ENCODE measurements at regions not wholly inside any gene's neighbourhood (a gene's known extent, or its start where the extent isn't known, plus 50 kb on each side); places are given as distances from the start of the nearest gene placed in this dataset.

DNA sequence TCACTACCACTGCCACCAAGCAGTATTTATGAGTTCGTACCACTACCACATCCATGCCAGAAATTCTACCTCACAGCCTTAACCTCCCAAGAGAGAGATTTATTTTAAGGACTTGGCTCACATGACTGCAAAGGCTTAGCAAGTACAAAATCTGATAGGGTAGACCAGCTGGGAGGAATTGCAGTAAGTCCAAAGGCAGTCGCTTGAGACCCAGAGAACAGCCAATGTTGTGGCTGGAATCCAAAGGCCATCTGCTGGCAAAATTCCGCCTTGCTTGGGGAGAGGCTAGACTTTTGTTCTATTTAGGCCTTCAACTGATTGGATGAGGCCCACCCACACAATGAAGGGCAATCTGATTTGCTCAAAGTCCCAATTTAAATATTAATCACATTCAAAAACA is 101.4 kb upstream of the STT3B start:
- no peak overlapping the region for H3K4ac ChIP-seq (ENCODE audit: low read depth in 1 of 2, low read length in 2 of 2)
- no peak overlapping the region for H3K4me3 ChIP-seq (ENCODE audit: insufficient read depth in 1 of 2, low read depth in 1 of 2, low read length in 2 of 2)
- WGBS = 81% methylated on average over 3 of the region's 3 CpGs
- no peak overlapping the region for H3K14ac ChIP-seq (ENCODE audit: low read length in 2 of 2)
- H3K23ac ChIP-seq (ENCODE audit: low read length in 2 of 2) = no peak overlapping the region
- H3K9me3 ChIP-seq (ENCODE audit: control insufficient read depth, low read length) = peaks cover 11% of the 10 kb centered on the region
- no peak overlapping the region for H4K8ac ChIP-seq (ENCODE audit: low read length)
- DNase-seq = no peak
- H2BK12ac ChIP-seq (ENCODE audit: low read length in 2 of 2) = no peak overlapping the region
- H3K27me3 ChIP-seq (ENCODE audit: control insufficient read depth in 1 of 2, insufficient read depth in 1 of 2, low read length in 2 of 2) = no peaks in the 10 kb centered on the region
- no peak overlapping the region for H3K4me2 ChIP-seq (ENCODE audit: low read length, poor library complexity, severe bottlenecking)
- H2BK120ac ChIP-seq (ENCODE audit: low read depth, low read length) = no peak overlapping the region
- no peak overlapping the region for H2BK5ac ChIP-seq (ENCODE audit: low read depth, low read length, poor library complexity, severe bottlenecking)
- H3K4me1 ChIP-seq (ENCODE audit: control insufficient read depth, insufficient read depth, low read depth, low read length) = no peaks in the 10 kb centered on the region
- H2AK5ac ChIP-seq (ENCODE audit: low read length, severe bottlenecking) = no peak overlapping the region
- H3K27ac ChIP-seq (ENCODE audit: low read length, poor library complexity, severe bottlenecking) = no peak overlapping the region
- no peak overlapping the region for H2BK15ac ChIP-seq (ENCODE audit: low read depth, poor library complexity, severe bottlenecking)
- H2AFZ ChIP-seq (ENCODE audit: low read depth, low read length) = no peak overlapping the region
- no peak overlapping the region for H3K9ac ChIP-seq (ENCODE audit: low read length)
- no peak overlapping the region for H3K18ac ChIP-seq (ENCODE audit: low read depth in 1 of 2, low read length in 2 of 2)
- H3K79me1 ChIP-seq (replicated peaks; ENCODE audit: low read length, poor library complexity, severe bottlenecking) = no peaks in the 10 kb centered on the region
- H4K91ac ChIP-seq (ENCODE audit: low read length) = no peak overlapping the region
- H3K36me3 ChIP-seq (ENCODE audit: control insufficient read depth in 1 of 2, insufficient read depth in 2 of 2, low read depth in 1 of 2, low read length in 2 of 2) = no peaks in the 10 kb centered on the region

DNA sequence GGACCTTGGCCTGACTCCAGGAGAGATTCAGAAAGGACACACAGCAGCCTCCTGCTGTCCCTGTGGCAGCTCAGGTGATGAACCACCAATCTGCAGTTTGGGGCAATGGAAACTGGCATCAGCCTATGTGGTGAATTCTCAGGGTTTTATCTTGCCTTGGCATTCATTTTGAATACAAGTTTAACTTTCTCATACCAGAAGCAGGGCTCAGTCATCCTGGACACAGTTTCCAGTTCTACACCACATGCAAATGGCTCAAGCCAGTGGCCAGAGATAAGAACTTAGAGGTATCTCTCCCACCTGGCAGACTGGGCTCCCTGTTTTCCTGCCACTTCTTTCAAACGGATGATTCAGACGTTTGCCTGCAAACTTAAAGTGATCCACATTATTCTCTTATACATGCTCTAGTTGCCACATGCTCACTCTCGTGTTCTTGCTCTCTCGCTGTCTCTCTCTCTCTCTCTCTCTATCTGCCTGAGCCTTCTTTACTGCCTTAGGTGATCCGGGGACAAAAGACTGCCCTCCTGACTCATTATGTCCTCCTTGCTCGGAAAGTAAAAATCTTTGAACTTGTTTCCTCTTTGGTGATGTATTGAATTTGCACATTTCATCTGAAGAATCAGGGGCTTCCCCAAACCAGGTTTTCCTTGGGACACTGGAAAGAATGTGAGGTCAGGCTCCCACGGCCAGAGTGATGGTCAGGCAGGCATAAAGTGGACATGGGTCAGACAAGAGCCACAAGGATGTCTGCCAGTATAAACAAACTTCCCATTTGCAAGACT is 99.6 kb upstream of the STT3B start:
- H4K91ac ChIP-seq (ENCODE audit: low read length) = no peak overlapping the region
- H2BK5ac ChIP-seq (ENCODE audit: low read depth, low read length, poor library complexity, severe bottlenecking) = no peak overlapping the region

DNA sequence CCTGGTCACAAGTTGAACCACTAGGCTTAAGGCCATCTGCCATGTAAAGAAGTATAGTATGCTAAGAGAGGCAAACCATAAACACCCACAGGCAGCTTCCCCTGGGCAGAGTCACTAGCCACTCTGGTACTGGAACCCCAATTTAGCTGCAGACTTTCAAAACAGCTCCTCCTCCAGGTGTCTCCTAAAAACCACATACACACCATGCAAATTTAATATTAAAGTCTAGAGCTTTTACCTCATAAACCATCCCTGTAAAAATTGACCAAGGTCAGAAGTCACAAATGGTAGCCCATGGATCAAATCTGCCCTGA is 99.1 kb upstream of the STT3B start:
- no peak for DNase-seq
- no peaks in the 10 kb centered on the region for H3K27me3 ChIP-seq (ENCODE audit: control insufficient read depth in 1 of 2, insufficient read depth in 1 of 2, low read length in 2 of 2)
- no peak overlapping the region for H3K4me2 ChIP-seq (ENCODE audit: low read length, poor library complexity, severe bottlenecking)
- H3K9ac ChIP-seq (ENCODE audit: low read length) = no peak overlapping the region
- H3K36me3 ChIP-seq (ENCODE audit: control insufficient read depth in 1 of 2, insufficient read depth in 2 of 2, low read depth in 1 of 2, low read length in 2 of 2) = no peaks in the 10 kb centered on the region
- H3K27ac ChIP-seq (ENCODE audit: low read length, poor library complexity, severe bottlenecking) = no peak overlapping the region
- no peak overlapping the region for H2BK120ac ChIP-seq (ENCODE audit: low read depth, low read length)
- H3K79me1 ChIP-seq (replicated peaks; ENCODE audit: low read length, poor library complexity, severe bottlenecking) = no peaks in the 10 kb centered on the region
- no peak overlapping the region for H2BK5ac ChIP-seq (ENCODE audit: low read depth, low read length, poor library complexity, severe bottlenecking)
- H3K9me3 ChIP-seq (ENCODE audit: control insufficient read depth, low read length) = peaks cover 18% of the 10 kb centered on the region
- H3K14ac ChIP-seq (ENCODE audit: low read length in 2 of 2) = no peak overlapping the region
- H4K8ac ChIP-seq (ENCODE audit: low read length) = no peak overlapping the region
- H2AFZ ChIP-seq (ENCODE audit: low read depth, low read length) = no peak overlapping the region
- H2BK15ac ChIP-seq (ENCODE audit: low read depth, poor library complexity, severe bottlenecking) = no peak overlapping the region
- no peaks in the 10 kb centered on the region for H3K4me1 ChIP-seq (ENCODE audit: control insufficient read depth, insufficient read depth, low read depth, low read length)
- no peak overlapping the region for H2BK12ac ChIP-seq (ENCODE audit: low read length in 2 of 2)
- no peak overlapping the region for H3K23ac ChIP-seq (ENCODE audit: low read length in 2 of 2)
- no peak overlapping the region for H3K18ac ChIP-seq (ENCODE audit: low read depth in 1 of 2, low read length in 2 of 2)
- H3K4ac ChIP-seq (ENCODE audit: low read depth in 1 of 2, low read length in 2 of 2) = no peak overlapping the region
- H3K4me3 ChIP-seq (ENCODE audit: insufficient read depth in 1 of 2, low read depth in 1 of 2, low read length in 2 of 2) = no peak overlapping the region
- no peak overlapping the region for H2AK5ac ChIP-seq (ENCODE audit: low read length, severe bottlenecking)
- H4K91ac ChIP-seq (ENCODE audit: low read length) = no peak overlapping the region

More for the DNA sequence above, 99.6 kb upstream of the STT3B start:
- no peak overlapping the region for H3K4ac ChIP-seq (ENCODE audit: low read depth in 1 of 2, low read length in 2 of 2)
- WGBS = 46% methylated on average over 6 of the region's 7 CpGs
- H3K9ac ChIP-seq (ENCODE audit: low read length) = no peak overlapping the region
- H2BK15ac ChIP-seq (ENCODE audit: low read depth, poor library complexity, severe bottlenecking) = no peak overlapping the region
- no peak overlapping the region for H2AK5ac ChIP-seq (ENCODE audit: low read length, severe bottlenecking)
- H3K79me1 ChIP-seq (replicated peaks; ENCODE audit: low read length, poor library complexity, severe bottlenecking) = no peaks in the 10 kb centered on the region
- H3K4me3 ChIP-seq (ENCODE audit: insufficient read depth in 1 of 2, low read depth in 1 of 2, low read length in 2 of 2) = no peak overlapping the region
- no peaks in the 10 kb centered on the region for H3K36me3 ChIP-seq (ENCODE audit: control insufficient read depth in 1 of 2, insufficient read depth in 2 of 2, low read depth in 1 of 2, low read length in 2 of 2)
- peak; percentile 68 for DNase-seq
- H3K9me3 ChIP-seq (ENCODE audit: control insufficient read depth, low read length) = peaks cover 19% of the 10 kb centered on the region
- H3K14ac ChIP-seq (ENCODE audit: low read length in 2 of 2) = no peak overlapping the region
- no peak overlapping the region for H2AFZ ChIP-seq (ENCODE audit: low read depth, low read length)
- H3K18ac ChIP-seq (ENCODE audit: low read depth in 1 of 2, low read length in 2 of 2) = no peak overlapping the region
- H3K27ac ChIP-seq (ENCODE audit: low read length, poor library complexity, severe bottlenecking) = no peak overlapping the region
- no peaks in the 10 kb centered on the region for H3K4me1 ChIP-seq (ENCODE audit: control insufficient read depth, insufficient read depth, low read depth, low read length)
- H3K4me2 ChIP-seq (ENCODE audit: low read length, poor library complexity, severe bottlenecking) = no peak overlapping the region
- no peak overlapping the region for H2BK12ac ChIP-seq (ENCODE audit: low read length in 2 of 2)
- no peaks in the 10 kb centered on the region for H3K27me3 ChIP-seq (ENCODE audit: control insufficient read depth in 1 of 2, insufficient read depth in 1 of 2, low read length in 2 of 2)
- no peak overlapping the region for H2BK120ac ChIP-seq (ENCODE audit: low read depth, low read length)
- no peak overlapping the region for H4K8ac ChIP-seq (ENCODE audit: low read length)
- no peak overlapping the region for H3K23ac ChIP-seq (ENCODE audit: low read length in 2 of 2)

DNA sequence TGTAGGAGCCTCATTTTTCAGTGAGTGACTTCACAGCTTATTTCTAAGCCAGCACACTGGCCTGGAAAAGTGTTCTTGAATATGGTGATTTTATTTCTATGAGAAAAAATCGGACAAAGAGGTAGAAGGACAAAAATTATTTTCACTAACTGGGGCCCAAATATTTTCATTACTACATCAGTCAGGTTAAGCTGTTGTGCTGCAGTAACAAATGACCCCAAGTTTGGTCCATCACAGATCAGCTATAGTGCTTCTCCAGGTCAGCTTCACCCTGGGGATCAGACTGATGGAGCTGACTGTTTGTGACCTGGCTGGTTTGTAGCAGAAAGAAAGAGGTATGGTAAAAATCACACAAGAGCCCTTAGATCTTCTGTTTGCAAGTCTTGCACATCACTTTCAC is 97.9 kb upstream of the STT3B start:
- no peak overlapping the region for H3K9ac ChIP-seq (ENCODE audit: low read length)
- no peak overlapping the region for H3K4me2 ChIP-seq (ENCODE audit: low read length, poor library complexity, severe bottlenecking)
- 60% methylated on average over 1 of the region's 1 CpG for WGBS
- H2BK5ac ChIP-seq (ENCODE audit: low read depth, low read length, poor library complexity, severe bottlenecking) = no peak overlapping the region
- H4K91ac ChIP-seq (ENCODE audit: low read length) = no peak overlapping the region
- no peak for DNase-seq
- no peak overlapping the region for H3K4ac ChIP-seq (ENCODE audit: low read depth in 1 of 2, low read length in 2 of 2)
- no peak overlapping the region for H2BK12ac ChIP-seq (ENCODE audit: low read length in 2 of 2)
- no peak overlapping the region for H3K23ac ChIP-seq (ENCODE audit: low read length in 2 of 2)
- no peak overlapping the region for H3K18ac ChIP-seq (ENCODE audit: low read depth in 1 of 2, low read length in 2 of 2)
- H2BK15ac ChIP-seq (ENCODE audit: low read depth, poor library complexity, severe bottlenecking) = no peak overlapping the region
- no peak overlapping the region for H3K27ac ChIP-seq (ENCODE audit: low read length, poor library complexity, severe bottlenecking)
- H2BK120ac ChIP-seq (ENCODE audit: low read depth, low read length) = no peak overlapping the region
- H3K4me3 ChIP-seq (ENCODE audit: insufficient read depth in 1 of 2, low read depth in 1 of 2, low read length in 2 of 2) = no peak overlapping the region
- no peaks in the 10 kb centered on the region for H3K36me3 ChIP-seq (ENCODE audit: control insufficient read depth in 1 of 2, insufficient read depth in 2 of 2, low read depth in 1 of 2, low read length in 2 of 2)
- H3K4me1 ChIP-seq (ENCODE audit: control insufficient read depth, insufficient read depth, low read depth, low read length) = no peaks in the 10 kb centered on the region
- no peak overlapping the region for H3K14ac ChIP-seq (ENCODE audit: low read length in 2 of 2)
- H3K79me1 ChIP-seq (replicated peaks; ENCODE audit: low read length, poor library complexity, severe bottlenecking) = no peaks in the 10 kb centered on the region
- H2AK5ac ChIP-seq (ENCODE audit: low read length, severe bottlenecking) = no peak overlapping the region
- no peaks in the 10 kb centered on the region for H3K27me3 ChIP-seq (ENCODE audit: control insufficient read depth in 1 of 2, insufficient read depth in 1 of 2, low read length in 2 of 2)
- no peak overlapping the region for H2AFZ ChIP-seq (ENCODE audit: low read depth, low read length)
- H4K8ac ChIP-seq (ENCODE audit: low read length) = no peak overlapping the region
- peaks cover 18% of the 10 kb centered on the region for H3K9me3 ChIP-seq (ENCODE audit: control insufficient read depth, low read length)
